HL-60 (cell line): ENCODE measurements at regions not wholly inside any gene's neighbourhood (a gene's known extent, or its start where the extent isn't known, plus 50 kb on each side); places are given as distances from the start of the nearest gene placed in this dataset.
A peak's percentile ranks its signal among the peaks of the same experiment; 100 is the strongest.

ENCODE experiments used
- DNase-seq, 2 experiments: peaks; one replicate each; pipeline ENCODE4 v3.0.0-alpha.2; 2010 to 2020; ENCODE audit warnings: low read depth in 1 of 2, low spot score in 1 of 2
- H3K27ac ChIP-seq: fragments of 250-450 bp; sonication (Bioruptor Pico); replicated peaks from 2 replicates; pipeline ENCODE4 v1.5.1; 2020; ENCODE audit warnings: mild to moderate bottlenecking, moderate library complexity
- H3K27me3 ChIP-seq: fragments of 250-450 bp; sonication (Bioruptor Pico); 2 replicates; pipeline ENCODE4 v1.5.1; 2021; ENCODE audit warnings: mild to moderate bottlenecking, moderate library complexity; ENCODE audit not compliant: insufficient read depth, poor library complexity, severe bottlenecking
- H3K4me3 ChIP-seq: replicated peaks from 2 replicates; pipeline ENCODE4 v1.5.1; 2011; ENCODE audit warnings: mild to moderate bottlenecking, control low read depth, low read length; ENCODE audit not compliant: insufficient read depth
- CTCF ChIP-seq: IDR thresholded peaks from one replicate; pipeline ENCODE4 v1.5.1; 2011; ENCODE audit warnings: low read length, control low read depth, inconsistent platforms; ENCODE audit not compliant: insufficient read depth
- GABPA ChIP-seq: IDR thresholded peaks from 2 replicates; pipeline ENCODE4 v1.6.1; 2012; ENCODE audit warnings: low read depth
- POLR2AphosphoS5 ChIP-seq: IDR thresholded peaks from 2 replicates; pipeline ENCODE4 v1.6.1; 2012; ENCODE audit warnings: low read depth
- REST ChIP-seq: IDR thresholded peaks from 2 replicates; pipeline ENCODE4 v1.6.1; 2012; ENCODE audit warnings: low read depth; ENCODE audit not compliant: insufficient replicate concordance
- SPI1 ChIP-seq: IDR thresholded peaks from 2 replicates; pipeline ENCODE4 v1.6.1; 2012; ENCODE audit warnings: low read depth, mild to moderate bottlenecking, borderline replicate concordance

- Histone ChIP-seq H3K27ac (no peak overlapping the region), H3K4me3 (no peak overlapping the region), H3K27me3 (no peaks in the 10 kb centered on the region)
- no peak for TF ChIP-seq POLR2AphosphoS5
- TF ChIP-seq CTCF: no peak
- TF ChIP-seq SPI1: no peak
- no peak for TF ChIP-seq GABPA
- no peak for TF ChIP-seq REST
- DNase-seq: no peak
Measured at GRCh38 chr10:63965846-63966245, 444.6 kb downstream of the REEP3 start.

GRCh38 chr10:63972949-63973827 lies 452.0 kb downstream of the REEP3 start:
- H3K27me3 ChIP-seq: no peaks in the 10 kb centered on the region
- DNase-seq: no peak
- no peak overlapping the region for H3K4me3 ChIP-seq
- no peak overlapping the region for H3K27ac ChIP-seq
- TF ChIP-seq SPI1 (no peak), REST (no peak), POLR2AphosphoS5 (no peak), CTCF (no peak), GABPA (no peak)

GRCh38 chr10:63976538-63976937 lies 455.3 kb downstream of the REEP3 start:
- TF ChIP-seq SPI1 (no peak), CTCF (peak; percentile 56)
- peak in 1 of 2 experiments; percentile 54 for DNase-seq
- H3K4me3 ChIP-seq: no peak overlapping the region
- H3K27me3 ChIP-seq: no peaks in the 10 kb centered on the region
- no peak overlapping the region for H3K27ac ChIP-seq
